ENCODE measurements at regions not wholly inside any gene's neighbourhood (a gene's known extent, or its start where the extent isn't known, plus 50 kb on each side); places are given as distances from the start of the nearest gene placed in this dataset.

- Histone ChIP-seq H3K4me3 (no peak overlapping the region), H3K27ac (no peak overlapping the region), H3K36me3 (no peaks in the 10 kb centered on the region), H3K9me3 (no peaks in the 10 kb centered on the region), H3K4me1 (replicated peaks) (no peaks in the 10 kb centered on the region), H3K27me3 (replicated peaks; ENCODE audit: insufficient read depth) (no peaks in the 10 kb centered on the region)
- intact Hi-C loops (cut with DNase I), result no loop called here
- WGBS, result 23% methylated on average over 4 of the region's 4 CpGs
- no peak for TF ChIP-seq CTCF (IDR thresholded peaks at IDR 0.05)
- no peak for TF ChIP-seq POLR2AphosphoS5 (IDR thresholded peaks at IDR 0.05)
- TF ChIP-seq POLR2A (IDR thresholded peaks at IDR 0.05), result no peak
- no peak for DNase-seq (ENCODE audit: low spot score)
Measured at GRCh38 chr11:36751335-36751781, 153.3 kb upstream of the RAG2 start.

DNA sequence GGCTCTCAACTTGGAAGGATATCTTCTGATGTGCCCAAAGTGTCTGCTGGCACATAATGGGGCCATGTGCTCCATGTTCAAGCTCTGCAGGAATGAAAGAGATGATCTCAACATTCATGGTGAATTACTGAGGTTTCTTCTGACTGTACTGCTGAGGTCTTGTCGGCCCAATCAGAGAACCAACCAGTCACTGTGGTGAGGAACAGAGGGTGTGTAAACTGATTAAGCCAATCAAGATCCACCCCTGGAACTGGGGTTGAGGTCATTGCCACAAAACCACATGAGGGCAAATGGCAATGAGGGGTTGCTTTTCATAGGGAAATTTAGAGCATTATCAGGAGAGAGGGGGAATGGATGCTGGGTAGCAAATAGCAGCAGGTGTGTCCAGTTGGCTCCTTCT lies 152.3 kb upstream of the RAG2 start:
- Histone ChIP-seq H3K36me3 (no peaks in the 10 kb centered on the region), H3K9me3 (no peaks in the 10 kb centered on the region), H3K4me3 (no peak overlapping the region), H3K27me3 (replicated peaks; ENCODE audit: insufficient read depth) (no peaks in the 10 kb centered on the region), H3K4me1 (replicated peaks) (no peaks in the 10 kb centered on the region), H3K27ac (no peak overlapping the region)
- DNase-seq (ENCODE audit: low spot score), result no peak
- intact Hi-C loops (cut with DNase I), result no loop called here
- TF ChIP-seq POLR2AphosphoS5 (IDR thresholded peaks at IDR 0.05) (no peak), CTCF (IDR thresholded peaks at IDR 0.05) (no peak), POLR2A (IDR thresholded peaks at IDR 0.05) (no peak)
- 86% methylated on average over 1 of the region's 1 CpG for WGBS

- 79% methylated on average over 2 of the region's 2 CpGs for WGBS
- intact Hi-C loops (cut with DNase I), result loop anchor here (5.0 kb wide), 1 partner anchor 47 kb away; no protein-coding TSS in a partner anchor
- Histone ChIP-seq H3K9me3 (no peaks in the 10 kb centered on the region), H3K4me3 (no peak overlapping the region), H3K4me1 (replicated peaks) (no peaks in the 10 kb centered on the region), H3K27me3 (replicated peaks; ENCODE audit: insufficient read depth) (no peaks in the 10 kb centered on the region), H3K36me3 (no peaks in the 10 kb centered on the region), H3K27ac (no peak overlapping the region)
- TF ChIP-seq POLR2AphosphoS5 (IDR thresholded peaks at IDR 0.05), result no peak
- TF ChIP-seq POLR2A (IDR thresholded peaks at IDR 0.05), result no peak
- TF ChIP-seq CTCF (IDR thresholded peaks at IDR 0.05), result no peak
- no peak for DNase-seq (ENCODE audit: low spot score)
Measured at GRCh38 chr11:36748836-36749235, 150.8 kb upstream of the RAG2 start.

DNA sequence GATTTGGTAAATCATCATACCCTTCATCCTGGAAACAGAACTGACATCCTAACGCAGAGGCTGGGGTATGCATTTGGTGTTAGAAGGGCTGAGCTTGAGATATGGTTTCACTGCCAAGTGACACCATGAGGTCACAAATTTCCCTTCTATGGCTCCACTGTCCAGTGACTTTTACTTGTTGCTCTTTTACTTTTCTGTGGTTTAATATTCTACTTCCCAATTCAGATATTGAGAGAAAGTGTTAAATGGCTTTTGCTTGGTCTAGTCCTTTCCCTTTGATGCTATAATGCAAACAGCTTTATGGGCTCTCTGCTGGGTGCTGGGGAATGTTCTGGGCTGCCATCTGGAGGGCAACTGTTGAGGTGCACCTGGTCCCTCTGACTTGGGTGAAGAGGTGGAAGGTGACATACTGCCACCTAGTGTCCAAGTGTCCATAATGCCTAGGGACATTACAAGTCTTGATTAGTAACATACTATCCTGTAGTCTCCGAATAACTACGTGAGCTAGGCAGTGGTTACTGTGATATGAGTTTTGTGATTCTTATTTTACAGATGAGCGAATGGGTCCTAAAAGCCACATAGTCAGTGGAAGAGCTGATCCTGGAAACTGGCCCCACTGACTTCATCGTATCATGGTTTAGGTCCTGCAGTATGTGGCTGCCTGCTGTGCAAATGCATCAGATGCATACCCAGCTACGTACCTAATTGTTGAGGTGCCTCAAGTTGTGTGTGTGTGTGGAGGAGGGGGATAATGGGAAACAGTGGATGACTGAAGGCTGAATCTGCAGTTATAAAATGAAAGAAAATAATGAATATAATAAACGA lies 149.1 kb upstream of the RAG2 start:
- TF ChIP-seq CTCF (IDR thresholded peaks at IDR 0.05) (peak; percentile 82 to 98 (median 96)), POLR2A (IDR thresholded peaks at IDR 0.05) (no peak), POLR2AphosphoS5 (IDR thresholded peaks at IDR 0.05) (peak; percentile 58)
- Histone ChIP-seq H3K27me3 (replicated peaks; ENCODE audit: insufficient read depth) (no peaks in the 10 kb centered on the region), H3K4me1 (replicated peaks) (no peaks in the 10 kb centered on the region), H3K4me3 (no peak overlapping the region), H3K9me3 (no peaks in the 10 kb centered on the region), H3K36me3 (no peaks in the 10 kb centered on the region), H3K27ac (no peak overlapping the region)
- peak; percentile 91 for DNase-seq (ENCODE audit: low spot score)
- WGBS, result 49% methylated on average over 7 of the region's 7 CpGs
- intact Hi-C loops (cut with DNase I), result loop anchor here (5.0 kb wide), 1 partner anchor 45 kb away; no protein-coding TSS in a partner anchor
